ENCODE measurements at regions not wholly inside any gene's neighbourhood (a gene's known extent, or its start where the extent isn't known, plus 50 kb on each side); places are given as distances from the start of the nearest gene placed in this dataset.

DNA sequence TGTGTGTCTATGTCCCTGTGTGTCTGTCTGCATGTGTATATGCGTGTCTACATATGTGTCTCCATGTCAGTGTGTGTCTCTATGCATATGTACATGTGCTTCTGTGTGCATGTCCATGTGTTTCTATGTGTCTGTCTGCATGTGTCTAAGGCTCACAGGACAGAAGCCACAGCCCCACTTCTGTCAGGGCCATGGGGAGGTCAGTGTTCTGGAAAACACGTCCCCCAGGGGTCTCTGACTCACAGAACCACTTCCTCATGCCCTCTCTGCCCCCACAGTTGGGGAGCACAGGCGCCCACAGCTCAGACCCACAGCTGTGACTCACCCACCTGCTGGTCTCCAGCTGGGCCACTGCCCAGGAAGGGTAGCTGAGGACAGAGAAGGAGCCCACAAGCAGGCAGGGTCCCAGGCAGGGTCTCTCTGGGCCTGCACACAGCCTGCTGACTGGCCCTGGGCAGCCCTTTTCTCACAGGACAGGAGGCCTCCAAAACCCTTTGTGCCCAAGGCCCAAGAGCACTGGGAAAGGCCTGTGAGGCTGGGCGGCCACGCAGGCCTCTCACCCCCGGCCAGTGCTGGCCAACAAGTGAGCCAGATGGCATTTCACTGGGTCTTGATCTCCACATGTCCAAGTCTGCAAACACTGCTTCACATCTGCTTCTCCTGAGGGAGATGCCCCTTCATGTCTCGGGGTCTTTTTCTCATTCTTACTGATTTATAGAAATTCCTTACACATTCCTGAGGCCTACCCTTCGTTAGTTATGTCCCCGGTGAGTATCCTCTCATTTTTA lies 102.9 kb upstream of the FAM20C start (continued):
- TF ChIP-seq ZNF114 (CRISPR knock-in tag; IDR thresholded peaks at IDR 0.05): no peak

DNA sequence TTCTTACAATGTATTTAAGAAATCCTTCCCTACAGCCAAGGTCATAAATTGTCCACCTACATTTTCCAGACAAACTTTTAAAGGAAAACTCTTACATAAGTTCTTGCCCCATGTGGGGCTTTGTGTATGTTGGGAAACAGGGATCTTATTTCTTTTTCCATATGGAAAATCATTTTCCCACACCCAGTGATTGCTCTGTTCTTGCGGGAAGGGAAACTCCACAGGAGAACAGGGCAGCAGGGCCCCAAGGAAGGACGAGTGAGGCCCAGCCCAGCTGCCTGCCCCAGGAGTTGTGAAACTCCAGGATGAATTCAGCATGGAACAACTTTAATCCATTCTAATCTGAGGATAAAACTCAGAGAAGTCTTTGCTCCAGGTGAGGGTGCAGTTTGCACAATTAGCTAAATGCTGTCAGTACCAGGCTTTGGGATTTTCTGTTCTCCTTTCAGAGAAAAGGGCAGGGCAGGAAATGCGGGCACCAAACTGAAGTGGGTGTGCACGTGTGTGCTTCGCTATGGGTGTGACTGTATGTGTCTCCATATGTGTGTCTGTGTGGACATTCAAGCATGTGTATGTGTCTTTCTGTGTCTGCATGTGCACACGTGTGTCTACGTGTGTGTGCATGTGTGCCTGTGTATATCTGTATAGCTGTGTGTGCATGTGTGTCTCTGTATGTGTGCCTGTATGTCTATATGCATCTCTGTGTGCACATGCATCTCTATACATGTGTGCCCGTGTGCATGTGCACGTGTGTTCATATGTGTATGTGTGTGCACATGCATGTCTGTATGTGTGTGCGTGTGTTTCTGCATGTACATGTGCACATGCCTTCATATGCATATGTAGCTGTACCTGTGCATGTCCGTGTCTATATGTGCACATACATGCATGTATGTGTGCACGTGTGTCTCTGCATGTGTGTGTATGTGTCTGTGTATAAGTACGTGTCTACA lies 102.0 kb upstream of the FAM20C start:
- no peak for DNase-seq (ENCODE audit: low spot score)
- Mint-ChIP-seq H3K36me3 (ENCODE audit: low read depth) (peaks cover 8% of the 10 kb centered on the region), H3K27me3 (ENCODE audit: insufficient read depth, low read depth, poor library complexity) (peaks cover 9% of the 10 kb centered on the region), H3K27ac (peak overlapping the region; percentile 8; the same call in 1 of the 2 replicates), H3K9me3 (peaks cover 4% of the 10 kb centered on the region; the same call in 1 of the 3 replicates), H3K4me1 (peaks cover 58% of the 10 kb centered on the region), H3K4me3 (no peak overlapping the region)
- Histone ChIP-seq H3K79me2 (replicated peaks; ENCODE audit: insufficient read depth) (peaks cover 21% of the 10 kb centered on the region; the same call in 1 of the 2 replicates), H3K27me3 (ENCODE audit: insufficient read depth) (no peaks in the 10 kb centered on the region), H3K4me3 (no peak overlapping the region), H3K4me2 (no peak overlapping the region), H3K27ac (ENCODE audit: low read depth) (peak overlapping the region; percentile 75; the same call in 1 of the 2 replicates), H3K9me2 (ENCODE audit: insufficient read depth) (no peaks in the 10 kb centered on the region), H3K4me1 (ENCODE audit: insufficient read depth) (peaks cover 27% of the 10 kb centered on the region), H2AFZ (no peak overlapping the region), H4K20me1 (replicated peaks; ENCODE audit: insufficient read depth) (no peaks in the 10 kb centered on the region), H3K36me3 (ENCODE audit: insufficient read depth) (no peaks in the 10 kb centered on the region), H3F3A (replicated peaks; ENCODE audit: low read depth) (peaks cover 12% of the 10 kb centered on the region; the same call in 1 of the 2 replicates)
- ATAC-seq: no peak
- no peak for TF ChIP-seq ZNF114 (CRISPR knock-in tag; IDR thresholded peaks at IDR 0.05)
- TF ChIP-seq, protein P1, sequence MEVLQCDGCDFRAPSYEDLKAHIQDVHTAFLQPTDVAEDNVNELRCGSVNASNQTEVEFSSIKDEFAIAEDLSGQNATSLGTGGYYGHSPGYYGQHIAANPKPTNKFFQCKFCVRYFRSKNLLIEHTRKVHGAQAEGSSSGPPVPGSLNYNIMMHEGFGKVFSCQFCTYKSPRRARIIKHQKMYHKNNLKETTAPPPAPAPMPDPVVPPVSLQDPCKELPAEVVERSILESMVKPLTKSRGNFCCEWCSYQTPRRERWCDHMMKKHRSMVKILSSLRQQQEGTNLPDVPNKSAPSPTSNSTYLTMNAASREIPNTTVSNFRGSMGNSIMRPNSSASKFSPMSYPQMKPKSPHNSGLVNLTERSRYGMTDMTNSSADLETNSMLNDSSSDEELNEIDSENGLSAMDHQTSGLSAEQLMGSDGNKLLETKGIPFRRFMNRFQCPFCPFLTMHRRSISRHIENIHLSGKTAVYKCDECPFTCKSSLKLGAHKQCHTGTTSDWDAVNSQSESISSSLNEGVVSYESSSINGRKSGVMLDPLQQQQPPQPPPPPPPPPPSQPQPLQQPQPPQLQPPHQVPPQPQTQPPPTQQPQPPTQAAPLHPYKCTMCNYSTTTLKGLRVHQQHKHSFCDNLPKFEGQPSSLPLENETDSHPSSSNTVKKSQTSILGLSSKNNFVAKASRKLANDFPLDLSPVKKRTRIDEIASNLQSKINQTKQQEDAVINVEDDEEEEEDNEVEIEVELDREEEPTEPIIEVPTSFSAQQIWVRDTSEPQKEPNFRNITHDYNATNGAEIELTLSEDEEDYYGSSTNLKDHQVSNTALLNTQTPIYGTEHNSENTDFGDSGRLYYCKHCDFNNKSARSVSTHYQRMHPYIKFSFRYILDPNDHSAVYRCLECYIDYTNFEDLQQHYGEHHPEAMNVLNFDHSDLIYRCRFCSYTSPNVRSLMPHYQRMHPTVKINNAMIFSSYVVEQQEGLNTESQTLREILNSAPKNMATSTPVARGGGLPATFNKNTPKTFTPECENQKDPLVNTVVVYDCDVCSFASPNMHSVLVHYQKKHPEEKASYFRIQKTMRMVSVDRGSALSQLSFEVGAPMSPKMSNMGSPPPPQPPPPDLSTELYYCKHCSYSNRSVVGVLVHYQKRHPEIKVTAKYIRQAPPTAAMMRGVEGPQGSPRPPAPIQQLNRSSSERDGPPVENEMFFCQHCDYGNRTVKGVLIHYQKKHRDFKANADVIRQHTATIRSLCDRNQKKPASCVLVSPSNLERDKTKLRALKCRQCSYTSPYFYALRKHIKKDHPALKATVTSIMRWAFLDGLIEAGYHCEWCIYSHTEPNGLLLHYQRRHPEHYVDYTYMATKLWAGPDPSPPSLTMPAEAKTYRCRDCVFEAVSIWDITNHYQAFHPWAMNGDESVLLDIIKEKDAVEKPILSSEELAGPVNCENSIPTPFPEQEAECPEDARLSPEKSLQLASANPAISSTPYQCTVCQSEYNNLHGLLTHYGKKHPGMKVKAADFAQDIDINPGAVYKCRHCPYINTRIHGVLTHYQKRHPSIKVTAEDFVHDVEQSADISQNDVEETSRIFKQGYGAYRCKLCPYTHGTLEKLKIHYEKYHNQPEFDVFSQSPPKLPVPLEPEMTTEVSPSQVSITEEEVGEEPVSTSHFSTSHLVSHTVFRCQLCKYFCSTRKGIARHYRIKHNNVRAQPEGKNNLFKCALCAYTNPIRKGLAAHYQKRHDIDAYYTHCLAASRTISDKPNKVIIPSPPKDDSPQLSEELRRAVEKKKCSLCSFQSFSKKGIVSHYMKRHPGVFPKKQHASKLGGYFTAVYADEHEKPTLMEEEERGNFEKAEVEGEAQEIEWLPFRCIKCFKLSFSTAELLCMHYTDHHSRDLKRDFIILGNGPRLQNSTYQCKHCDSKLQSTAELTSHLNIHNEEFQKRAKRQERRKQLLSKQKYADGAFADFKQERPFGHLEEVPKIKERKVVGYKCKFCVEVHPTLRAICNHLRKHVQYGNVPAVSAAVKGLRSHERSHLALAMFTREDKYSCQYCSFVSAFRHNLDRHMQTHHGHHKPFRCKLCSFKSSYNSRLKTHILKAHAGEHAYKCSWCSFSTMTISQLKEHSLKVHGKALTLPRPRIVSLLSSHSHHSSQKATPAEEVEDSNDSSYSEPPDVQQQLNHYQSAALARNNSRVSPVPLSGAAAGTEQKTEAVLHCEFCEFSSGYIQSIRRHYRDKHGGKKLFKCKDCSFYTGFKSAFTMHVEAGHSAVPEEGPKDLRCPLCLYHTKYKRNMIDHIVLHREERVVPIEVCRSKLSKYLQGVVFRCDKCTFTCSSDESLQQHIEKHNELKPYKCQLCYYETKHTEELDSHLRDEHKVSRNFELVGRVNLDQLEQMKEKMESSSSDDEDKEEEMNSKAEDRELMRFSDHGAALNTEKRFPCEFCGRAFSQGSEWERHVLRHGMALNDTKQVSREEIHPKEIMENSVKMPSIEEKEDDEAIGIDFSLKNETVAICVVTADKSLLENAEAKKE (CRISPR knock-in tag; IDR thresholded peaks at IDR 0.05): no peak
- TF ChIP-seq, protein P2, sequence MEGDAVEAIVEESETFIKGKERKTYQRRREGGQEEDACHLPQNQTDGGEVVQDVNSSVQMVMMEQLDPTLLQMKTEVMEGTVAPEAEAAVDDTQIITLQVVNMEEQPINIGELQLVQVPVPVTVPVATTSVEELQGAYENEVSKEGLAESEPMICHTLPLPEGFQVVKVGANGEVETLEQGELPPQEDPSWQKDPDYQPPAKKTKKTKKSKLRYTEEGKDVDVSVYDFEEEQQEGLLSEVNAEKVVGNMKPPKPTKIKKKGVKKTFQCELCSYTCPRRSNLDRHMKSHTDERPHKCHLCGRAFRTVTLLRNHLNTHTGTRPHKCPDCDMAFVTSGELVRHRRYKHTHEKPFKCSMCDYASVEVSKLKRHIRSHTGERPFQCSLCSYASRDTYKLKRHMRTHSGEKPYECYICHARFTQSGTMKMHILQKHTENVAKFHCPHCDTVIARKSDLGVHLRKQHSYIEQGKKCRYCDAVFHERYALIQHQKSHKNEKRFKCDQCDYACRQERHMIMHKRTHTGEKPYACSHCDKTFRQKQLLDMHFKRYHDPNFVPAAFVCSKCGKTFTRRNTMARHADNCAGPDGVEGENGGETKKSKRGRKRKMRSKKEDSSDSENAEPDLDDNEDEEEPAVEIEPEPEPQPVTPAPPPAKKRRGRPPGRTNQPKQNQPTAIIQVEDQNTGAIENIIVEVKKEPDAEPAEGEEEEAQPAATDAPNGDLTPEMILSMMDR (conservative IDR thresholded peaks at IDR 0.05; ENCODE audit: low read depth in 2 of 2): no peak
- no peak for TF ChIP-seq STAT1 (IDR thresholded peaks at IDR 0.05; ENCODE audit: unreplicated experiment)
- no peak for TF ChIP-seq POLR2AphosphoS5 (IDR thresholded peaks at IDR 0.05; ENCODE audit: low read depth)
- TF ChIP-seq, protein P3, sequence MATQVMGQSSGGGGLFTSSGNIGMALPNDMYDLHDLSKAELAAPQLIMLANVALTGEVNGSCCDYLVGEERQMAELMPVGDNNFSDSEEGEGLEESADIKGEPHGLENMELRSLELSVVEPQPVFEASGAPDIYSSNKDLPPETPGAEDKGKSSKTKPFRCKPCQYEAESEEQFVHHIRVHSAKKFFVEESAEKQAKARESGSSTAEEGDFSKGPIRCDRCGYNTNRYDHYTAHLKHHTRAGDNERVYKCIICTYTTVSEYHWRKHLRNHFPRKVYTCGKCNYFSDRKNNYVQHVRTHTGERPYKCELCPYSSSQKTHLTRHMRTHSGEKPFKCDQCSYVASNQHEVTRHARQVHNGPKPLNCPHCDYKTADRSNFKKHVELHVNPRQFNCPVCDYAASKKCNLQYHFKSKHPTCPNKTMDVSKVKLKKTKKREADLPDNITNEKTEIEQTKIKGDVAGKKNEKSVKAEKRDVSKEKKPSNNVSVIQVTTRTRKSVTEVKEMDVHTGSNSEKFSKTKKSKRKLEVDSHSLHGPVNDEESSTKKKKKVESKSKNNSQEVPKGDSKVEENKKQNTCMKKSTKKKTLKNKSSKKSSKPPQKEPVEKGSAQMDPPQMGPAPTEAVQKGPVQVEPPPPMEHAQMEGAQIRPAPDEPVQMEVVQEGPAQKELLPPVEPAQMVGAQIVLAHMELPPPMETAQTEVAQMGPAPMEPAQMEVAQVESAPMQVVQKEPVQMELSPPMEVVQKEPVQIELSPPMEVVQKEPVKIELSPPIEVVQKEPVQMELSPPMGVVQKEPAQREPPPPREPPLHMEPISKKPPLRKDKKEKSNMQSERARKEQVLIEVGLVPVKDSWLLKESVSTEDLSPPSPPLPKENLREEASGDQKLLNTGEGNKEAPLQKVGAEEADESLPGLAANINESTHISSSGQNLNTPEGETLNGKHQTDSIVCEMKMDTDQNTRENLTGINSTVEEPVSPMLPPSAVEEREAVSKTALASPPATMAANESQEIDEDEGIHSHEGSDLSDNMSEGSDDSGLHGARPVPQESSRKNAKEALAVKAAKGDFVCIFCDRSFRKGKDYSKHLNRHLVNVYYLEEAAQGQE (IDR thresholded peaks at IDR 0.05; ENCODE audit: unreplicated experiment): no peak
- no peak for TF ChIP-seq JUNB (IDR thresholded peaks at IDR 0.05; ENCODE audit: unreplicated experiment)
- no peak for TF ChIP-seq EZH2phosphoT487 (IDR thresholded peaks at IDR 0.05; ENCODE audit: unreplicated experiment)

Data from GM23338 (cell line).